H1 (cell line): ENCODE measurements at regions not wholly inside any gene's neighbourhood (a gene's known extent, or its start where the extent isn't known, plus 50 kb on each side); places are given as distances from the start of the nearest gene placed in this dataset.

Source experiments
- CTCF ChIA-PET: fragments of 300-600 bp; sonication (Branson Sonifier 250); formaldehyde crosslinking; loops from one replicate; lab custom pipeline; 2021; ENCODE audit not compliant: partially characterized antibody; lab: Charles Lee
- POLR2A ChIA-PET: fragments of 300-600 bp; sonication (Branson Sonifier 250); formaldehyde crosslinking; loops from one replicate; lab custom pipeline; 2021; ENCODE audit warnings: inconsistent platforms; ENCODE audit not compliant: partially characterized antibody; lab: Charles Lee
- DNase-seq, 2 experiments: peaks; one replicate each; pipeline versions ENCODE4 v3.0.0 to v3.0.0-alpha.2; 2010 to 2022; ENCODE audit warnings: low spot score in 2 of 2, low read depth in 1 of 2, mixed read lengths in 1 of 2
- FAIRE-seq: peaks from 2 replicates; lab custom pipeline; 2011; peaks lifted over from hg19 to GRCh38; lab: Jason Lieb, UNC
- H2AFZ ChIP-seq: 2 replicates; pipeline ENCODE4 v1.8.1; 2012; ENCODE audit warnings: low read length, inconsistent platforms
- H2AK5ac ChIP-seq: 2 replicates; pipeline ENCODE4 v1.6.1; 2013; ENCODE audit warnings: low read depth, low read length
- H2BK120ac ChIP-seq: replicated peaks from 2 replicates; pipeline ENCODE3; 2013; ENCODE audit warnings: low read depth, low read length, inconsistent platforms
- H2BK12ac ChIP-seq: 2 replicates; pipeline ENCODE4 v1.6.1; 2013; ENCODE audit warnings: low read depth, low read length
- H2BK15ac ChIP-seq: 2 replicates; pipeline ENCODE4 v1.6.1; 2013; ENCODE audit warnings: low read length
- H2BK20ac ChIP-seq: 2 replicates; pipeline ENCODE4 v1.6.1; 2013; ENCODE audit warnings: low read length
- H2BK5ac ChIP-seq: 2 replicates; pipeline ENCODE4 v1.6.1; 2013; ENCODE audit warnings: low read depth, low read length
- H3K14ac ChIP-seq: 2 replicates; pipeline ENCODE4 v1.6.1; 2013; ENCODE audit warnings: inconsistent platforms; ENCODE audit not compliant: insufficient read length
- H3K18ac ChIP-seq: 2 replicates; pipeline ENCODE4 v1.6.1; 2013; ENCODE audit warnings: low read length; ENCODE audit errors: extremely low read depth
- H3K23ac ChIP-seq: 2 replicates; pipeline ENCODE4 v1.6.1; 2013; ENCODE audit warnings: inconsistent platforms; ENCODE audit not compliant: insufficient read length
- H3K23me2 ChIP-seq: 2 replicates; pipeline ENCODE4 v1.6.1; 2013; ENCODE audit warnings: low read depth, low read length
- H3K27ac ChIP-seq: 2 replicates; pipeline ENCODE4 v1.6.1; 2011; ENCODE audit warnings: low read depth, low read length, inconsistent platforms
- H3K27me3 ChIP-seq, 4 experiments: replicated peaks in 1 of 4; 1 replicate in 1 of 4; 2 replicates in 3 of 4; pipeline versions ENCODE4 v1.6.1 to v1.8.1; 2011 to 2013; ENCODE audit warnings: low read length in 3 of 4, mild to moderate bottlenecking in 3 of 4, inconsistent platforms in 2 of 4, mixed read lengths in 2 of 4, moderate library complexity in 1 of 4; ENCODE audit not compliant: control insufficient read depth in 3 of 4, insufficient read depth in 3 of 4; ENCODE audit errors: extremely low read depth in 1 of 4
- H3K36me3 ChIP-seq, 4 experiments: 2 replicates each; pipeline versions ENCODE4 v1.6.1 to v1.8.1; 2011 to 2013; ENCODE audit warnings: mild to moderate bottlenecking in 4 of 4, low read length in 3 of 4, moderate library complexity in 2 of 4, control low read depth in 1 of 4, inconsistent platforms in 1 of 4; ENCODE audit not compliant: insufficient read depth in 4 of 4, control insufficient read depth in 2 of 4
- H3K4ac ChIP-seq: replicated peaks from 2 replicates; pipeline ENCODE3; 2013; ENCODE audit warnings: low read length, low read depth, mixed read lengths, inconsistent platforms; ENCODE audit not compliant: insufficient read length
- H3K4me1 ChIP-seq, 4 experiments: replicated peaks in 1 of 4; 1 replicate in 1 of 4; 2 replicates in 3 of 4; pipeline versions ENCODE4 v1.6.1 to v1.8.1; 2011 to 2013; ENCODE audit warnings: low read length in 3 of 4, inconsistent platforms in 2 of 4, mixed read lengths in 1 of 4; ENCODE audit not compliant: insufficient read depth in 4 of 4, control insufficient read depth in 3 of 4
- H3K4me2 ChIP-seq, 2 experiments: 2 replicates each; pipeline versions ENCODE4 v1.6.1 to v1.8.1; 2011 to 2013; ENCODE audit warnings: low read depth in 2 of 2, low read length in 2 of 2, control low read depth in 1 of 2, inconsistent platforms in 1 of 2, mild to moderate bottlenecking in 1 of 2; ENCODE audit not compliant: insufficient read depth in 1 of 2
- H3K4me3 ChIP-seq, 4 experiments: fragments of 200-600, 300-600 bp in 1 of 4; sonication (generic), shearing (Covaris generic), sonication (Bioruptor Twin) in 1 of 4; 2 replicates each; pipeline versions ENCODE4 v1.5.1 to v1.8.1; 2011 to 2016; ENCODE audit warnings: low read length in 4 of 4, low read depth in 3 of 4, control low read depth in 2 of 4, inconsistent platforms in 2 of 4, mild to moderate bottlenecking in 2 of 4, mixed read lengths in 1 of 4, moderate library complexity in 1 of 4; ENCODE audit not compliant: insufficient read depth in 2 of 4; ENCODE audit errors: extremely low read depth in 1 of 4
- H3K56ac ChIP-seq: replicated peaks from 2 replicates; pipeline ENCODE3; 2013; ENCODE audit warnings: low read depth, mild to moderate bottlenecking, mixed read lengths, low read length, inconsistent platforms; ENCODE audit not compliant: insufficient read length
- H3K79me1 ChIP-seq: 2 replicates; pipeline ENCODE4 v1.6.1; 2013; ENCODE audit warnings: low read depth, low read length, control low read depth
- H3K79me2 ChIP-seq, 2 experiments: 2 replicates each; pipeline versions ENCODE4 v1.6.1 to v1.8.1; 2012 to 2013; ENCODE audit warnings: low read length in 2 of 2, mild to moderate bottlenecking in 2 of 2, inconsistent platforms in 1 of 2; ENCODE audit not compliant: insufficient read depth in 2 of 2, control insufficient read depth in 1 of 2
- H3K9ac ChIP-seq, 4 experiments: replicated peaks in 1 of 4; 1 replicate in 1 of 4; 2 replicates in 3 of 4; pipeline versions ENCODE4 v1.6.1 to v1.8.1; 2011 to 2013; ENCODE audit warnings: low read depth in 3 of 4, low read length in 3 of 4, control low read depth in 2 of 4, mild to moderate bottlenecking in 2 of 4, moderate library complexity in 2 of 4, inconsistent platforms in 1 of 4; ENCODE audit errors: extremely low read depth in 1 of 4
- H3K9me3 ChIP-seq, 2 experiments: 2 replicates each; pipeline versions ENCODE4 v1.6.1 to v1.8.1; 2012 to 2013; ENCODE audit warnings: mild to moderate bottlenecking in 2 of 2, moderate library complexity in 2 of 2, control low read depth in 1 of 2, inconsistent platforms in 1 of 2, low read depth in 1 of 2, low read length in 1 of 2, mixed read lengths in 1 of 2; ENCODE audit not compliant: insufficient read depth in 2 of 2
- H4K20me1 ChIP-seq, 2 experiments: replicated peaks in 1 of 2; 2 replicates each; pipeline versions ENCODE3 to v1.8.1; 2011 to 2013; ENCODE audit warnings: inconsistent platforms in 2 of 2, low read length in 2 of 2, mild to moderate bottlenecking in 1 of 2; ENCODE audit not compliant: insufficient read depth in 2 of 2, control insufficient read depth in 1 of 2
- H4K5ac ChIP-seq: 2 replicates; pipeline ENCODE4 v1.6.1; 2013; ENCODE audit warnings: low read length, low read depth, mixed read lengths, inconsistent platforms; ENCODE audit not compliant: insufficient read length
- H4K8ac ChIP-seq: 2 replicates; pipeline ENCODE4 v1.8.0; 2013; ENCODE audit warnings: mild to moderate bottlenecking, moderate library complexity, low read length, inconsistent platforms; ENCODE audit not compliant: insufficient read depth; ENCODE audit errors: extremely low read depth
- H4K91ac ChIP-seq: replicated peaks from 2 replicates; pipeline ENCODE3; 2013; ENCODE audit warnings: low read length, mixed read lengths, inconsistent platforms; ENCODE audit not compliant: insufficient read length
- CBX8 ChIP-seq: fragments of 300-800, 300-1000 bp; sonication (generic); IDR thresholded peaks from 2 replicates; pipeline ENCODE4 v1.7.1; 2016; ENCODE audit warnings: low read depth, low read length, borderline replicate concordance
- CTBP2 ChIP-seq: IDR thresholded peaks from 2 replicates; pipeline ENCODE4 v1.7.0; 2011; ENCODE audit warnings: borderline replicate concordance, mild to moderate bottlenecking, moderate library complexity, mixed read lengths, low read length; ENCODE audit not compliant: insufficient read depth, insufficient read length
- GTF2F1 ChIP-seq: IDR thresholded peaks from 2 replicates; pipeline ENCODE4 v1.6.1; 2012; ENCODE audit warnings: low read depth, low read length, improper control_type of control experiment, borderline replicate concordance
- JUND ChIP-seq: IDR thresholded peaks from 2 replicates; pipeline ENCODE4 v1.6.1; 2011; ENCODE audit warnings: mild to moderate bottlenecking, improper control_type of control experiment, low read length
- KDM1A ChIP-seq: fragments of 200-600, 300-600 bp; sonication (generic); IDR thresholded peaks from 2 replicates; pipeline ENCODE4 v1.7.1; 2016; ENCODE audit warnings: mild to moderate bottlenecking, low read length, borderline replicate concordance
- MAFK ChIP-seq: IDR thresholded peaks from 2 replicates; pipeline ENCODE4 v1.6.1; 2012; ENCODE audit warnings: low read depth, mild to moderate bottlenecking, improper control_type of control experiment, low read length
- NANOG ChIP-seq: IDR thresholded peaks from 2 replicates; pipeline ENCODE4 v1.6.1; 2011; ENCODE audit warnings: low read length, low read depth, mild to moderate bottlenecking, inconsistent platforms; ENCODE audit not compliant: insufficient read depth, poor library complexity, severe bottlenecking
- PHF8 ChIP-seq: fragments of 200-600 bp; sonication (generic); conservative IDR thresholded peaks from 2 replicates; pipeline ENCODE4 v1.7.1; 2012; ENCODE audit warnings: low read depth, mild to moderate bottlenecking, inconsistent platforms, low read length, moderate library complexity
- RFX5 ChIP-seq: IDR thresholded peaks from 2 replicates; pipeline ENCODE4 v1.6.1; 2011; ENCODE audit warnings: low read depth, low read length, improper control_type of control experiment, borderline replicate concordance
- SP2 ChIP-seq: IDR thresholded peaks from 2 replicates; pipeline ENCODE4 v1.6.1; 2012; ENCODE audit warnings: mild to moderate bottlenecking, low read length, inconsistent platforms
- TAF7 ChIP-seq: optimal IDR thresholded peaks from 2 replicates; pipeline ENCODE3; 2011; ENCODE audit warnings: low read depth, mild to moderate bottlenecking, inconsistent platforms, low read length, moderate library complexity, borderline replicate concordance
- TCF12 ChIP-seq: IDR thresholded peaks from 2 replicates; pipeline ENCODE4 v1.6.1; 2011; ENCODE audit warnings: low read depth, mild to moderate bottlenecking, low read length
- YY1 ChIP-seq: IDR thresholded peaks from 2 replicates; pipeline ENCODE4 v1.6.1; 2011; ENCODE audit warnings: low read depth, mild to moderate bottlenecking, low read length
- WGBS, 2 experiments: shearing (Covaris generic) in 1 of 2; methylation state at CpG; one replicate each; pipeline versions ENCODE4 v1.1.6 to v1.1.7; 2013 to 2015; ENCODE audit warnings: low lambda C conversion rate in 2 of 2, mixed read lengths in 2 of 2, inconsistent platforms in 1 of 2, low coverage in 1 of 2, missing lambda C conversion rate in 1 of 2; ENCODE audit not compliant: insufficient replicate concordance in 2 of 2, insufficient coverage in 1 of 2, insufficient read length in 1 of 2; ENCODE audit errors: extremely low coverage in 1 of 2, missing lambda C conversion rate in 1 of 2; 5-methylcytosine and 5-hydroxymethylcytosine counted together
- TF ChIP-seq, protein P1 (sequence below): IDR thresholded peaks from 2 replicates; pipeline ENCODE4 v1.6.1; 2011; ENCODE audit warnings: low read length, improper control_type of control experiment

DNA sequence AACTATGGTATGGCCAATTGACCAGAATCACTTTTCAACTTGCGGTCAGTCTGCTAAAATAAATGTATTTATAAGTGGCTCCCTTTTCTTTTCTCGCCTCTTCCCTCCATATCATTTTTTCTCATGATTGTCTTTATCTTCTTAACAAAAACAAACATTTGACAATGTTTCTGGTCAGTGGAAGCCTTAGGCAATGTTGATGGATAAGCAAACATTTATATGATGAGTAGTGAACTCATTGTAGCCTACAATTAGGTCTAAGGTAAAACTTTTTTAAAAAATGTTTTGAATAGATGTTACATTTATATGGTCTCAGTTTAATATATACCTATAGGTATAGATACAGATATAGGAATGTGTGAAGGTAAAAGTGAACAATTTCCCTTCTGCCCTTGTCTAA, 355.4 kb downstream of the MFSD1 start:
- Histone ChIP-seq H2AK5ac (no peak overlapping the region), H3K27me3 (no peaks in the 10 kb centered on the region), H3K23me2 (no peaks in the 10 kb centered on the region), H3K79me2 (no peaks in the 10 kb centered on the region), H4K91ac (no peak overlapping the region), H3K56ac (no peak overlapping the region), H2BK20ac (no peak overlapping the region), H2AFZ (no peak overlapping the region), H3K4me3 (no peak overlapping the region), H3K18ac (no peak overlapping the region), H3K9me3 (no peaks in the 10 kb centered on the region), H2BK5ac (no peak overlapping the region), H2BK12ac (no peak overlapping the region), H2BK120ac (no peak overlapping the region), H3K36me3 (no peaks in the 10 kb centered on the region), H3K9ac (no peak overlapping the region), H3K23ac (no peak overlapping the region), H3K27ac (no peak overlapping the region), H4K8ac (no peak overlapping the region), H3K4ac (no peak overlapping the region), H3K4me2 (no peak overlapping the region), H4K5ac (no peak overlapping the region), H2BK15ac (no peak overlapping the region), H4K20me1 (no peaks in the 10 kb centered on the region), H3K4me1 (no peaks in the 10 kb centered on the region), H3K79me1 (no peaks in the 10 kb centered on the region), H3K14ac (no peak overlapping the region)
- ChIA-PET POLR2A (no interaction called here), CTCF (interaction anchor here (0.7 kb wide), 1 partner anchor 96 kb away, joined by 3 read pairs; no protein-coding TSS in a partner anchor)
- FAIRE-seq (no peak), DNase-seq (no peak)
- WGBS, 2 experiments: 95 to 100% methylated on average over 1 to 2 of the region's 2 CpGs
- TF ChIP-seq PHF8 (no peak), NANOG (no peak), MAFK (no peak), GTF2F1 (no peak), TAF7 (no peak), SP2 (no peak), CBX8 (no peak), KDM1A (no peak), JUND (no peak), TCF12 (no peak), CTBP2 (no peak), YY1 (no peak), RFX5 (no peak)
- TF ChIP-seq, protein P1, sequence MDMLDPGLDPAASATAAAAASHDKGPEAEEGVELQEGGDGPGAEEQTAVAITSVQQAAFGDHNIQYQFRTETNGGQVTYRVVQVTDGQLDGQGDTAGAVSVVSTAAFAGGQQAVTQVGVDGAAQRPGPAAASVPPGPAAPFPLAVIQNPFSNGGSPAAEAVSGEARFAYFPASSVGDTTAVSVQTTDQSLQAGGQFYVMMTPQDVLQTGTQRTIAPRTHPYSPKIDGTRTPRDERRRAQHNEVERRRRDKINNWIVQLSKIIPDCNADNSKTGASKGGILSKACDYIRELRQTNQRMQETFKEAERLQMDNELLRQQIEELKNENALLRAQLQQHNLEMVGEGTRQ: no peak
